Muscle layer of colon (tissue), 2 donors: ENCODE measurements at regions not wholly inside any gene's neighbourhood (a gene's known extent, or its start where the extent isn't known, plus 50 kb on each side); places are given as distances from the start of the nearest gene placed in this dataset.
"Not testable (repeated sequence)": the region's sequence is repeated elsewhere in the genome, so short reads cannot be mapped to it uniquely, and the experiment has no call there.

Source experiments
- H3K27ac ChIP-seq: one replicate; pipeline ENCODE4 v1.7.0; 2013; ENCODE audit warnings: low read depth, mild to moderate bottlenecking, low read length, moderate library complexity
- H3K27me3 ChIP-seq, 2 donors: one replicate each; pipeline ENCODE4 v1.7.0; 2013; ENCODE audit warnings: low read length in 2 of 2, mild to moderate bottlenecking in 2 of 2; ENCODE audit not compliant: insufficient read depth in 2 of 2, control insufficient read depth in 1 of 2
- H3K36me3 ChIP-seq: one replicate; pipeline ENCODE4 v1.7.0; 2013; ENCODE audit warnings: mild to moderate bottlenecking, low read length; ENCODE audit not compliant: insufficient read depth
- H3K4me1 ChIP-seq: one replicate; pipeline ENCODE4 v1.7.0; 2013; ENCODE audit warnings: mild to moderate bottlenecking, low read length; ENCODE audit not compliant: insufficient read depth
- H3K4me3 ChIP-seq, 2 donors: one replicate each; pipeline ENCODE4 v1.7.0; 2013; ENCODE audit warnings: low read length in 2 of 2, low read depth in 1 of 2, mild to moderate bottlenecking in 1 of 2, moderate library complexity in 1 of 2
- H3K9ac ChIP-seq: one replicate; pipeline ENCODE4 v1.7.0; 2013; ENCODE audit warnings: low read length
- H3K9me3 ChIP-seq: one replicate; pipeline ENCODE4 v1.7.0; 2013; ENCODE audit warnings: mild to moderate bottlenecking, low read length
- donor health status: abdominal sarcoma.
- donor health status: Adenocarcinoma of cecum.

DNA sequence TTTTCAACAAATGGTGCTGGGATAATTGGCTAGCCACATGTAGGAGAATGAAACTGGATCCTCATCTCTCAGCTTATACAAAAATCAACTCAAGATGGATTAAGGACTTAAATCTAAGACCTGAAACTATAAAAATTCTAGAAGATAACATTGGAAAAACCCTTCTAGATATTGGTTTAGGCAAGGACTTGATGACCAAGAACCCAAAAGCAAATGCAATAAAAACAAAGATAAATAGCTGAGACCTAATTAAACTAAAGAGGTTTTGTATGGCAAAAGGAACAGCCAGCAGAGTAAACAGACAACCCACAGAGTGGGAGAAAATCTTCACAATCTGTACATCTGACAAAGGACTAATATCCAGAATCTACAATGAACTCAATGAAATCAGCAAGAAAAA is 88.0 kb upstream of the CDC42BPA start:
- H3K9ac ChIP-seq, H3K27me3 ChIP-seq, H3K4me3 ChIP-seq, H3K4me1 ChIP-seq, H3K27ac ChIP-seq, H3K9me3 ChIP-seq, H3K36me3 ChIP-seq: not testable (repeated sequence)

DNA sequence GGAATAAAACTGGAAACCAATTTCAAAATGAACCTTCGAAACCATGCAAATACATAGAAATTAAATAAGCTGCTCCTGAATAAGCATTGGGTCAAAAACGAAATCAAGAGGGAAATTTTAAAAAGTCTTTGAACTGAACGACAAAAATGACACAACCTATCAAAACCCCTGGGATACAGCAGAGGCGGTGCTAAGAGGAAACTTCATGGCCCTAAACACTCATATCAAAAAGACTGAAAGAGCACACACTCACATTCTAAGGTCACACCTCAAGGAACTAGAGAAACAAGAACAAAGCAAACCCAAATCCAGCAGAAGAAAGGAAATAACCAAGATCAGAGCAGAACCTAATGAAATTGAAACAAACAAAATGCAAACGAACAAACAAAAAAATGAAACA is 85.2 kb upstream of the CDC42BPA start:
- Histone ChIP-seq H3K4me3 (no peak overlapping the region), H3K9ac (no peak overlapping the region), H3K27me3 (no peaks in the 10 kb centered on the region), H3K27ac (no peak overlapping the region), H3K36me3 (no peaks in the 10 kb centered on the region), H3K4me1 (no peaks in the 10 kb centered on the region), H3K9me3 (no peaks in the 10 kb centered on the region)

DNA sequence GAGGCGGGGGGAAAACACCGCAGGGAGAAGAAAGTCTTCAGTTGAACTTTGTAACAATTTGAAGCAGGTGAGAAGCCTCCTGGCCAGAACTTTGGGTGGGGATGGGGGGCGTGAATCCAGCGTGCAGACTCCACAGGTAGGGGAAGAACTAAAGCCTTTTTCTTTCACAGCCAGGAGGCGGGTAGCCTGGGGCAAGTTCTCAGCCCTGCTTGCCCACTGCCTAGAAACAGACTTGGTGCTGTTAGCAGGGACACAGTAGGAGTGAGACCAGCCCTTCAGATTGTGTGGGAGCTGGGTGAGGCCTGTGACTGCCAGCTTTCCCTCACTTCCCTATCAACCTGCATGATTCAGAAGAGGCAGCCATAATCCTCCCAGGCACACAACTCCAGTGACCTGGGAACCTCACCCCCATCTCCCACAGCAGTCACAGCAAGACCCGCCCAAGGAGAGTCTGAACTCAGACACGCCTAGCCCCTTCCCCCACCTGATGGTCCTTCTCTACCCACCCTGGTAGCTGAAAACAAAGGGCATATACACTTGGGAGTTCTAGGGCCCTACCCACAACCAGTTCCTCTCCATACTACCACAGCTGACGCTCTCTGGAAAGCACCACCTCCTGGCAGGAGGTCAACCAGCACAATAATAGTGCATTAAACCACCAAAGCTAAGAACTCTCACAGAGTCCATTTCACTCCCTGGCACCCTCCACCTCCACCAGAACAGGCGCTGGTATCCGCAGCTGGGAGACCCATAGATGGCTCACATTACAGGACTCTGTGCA is 83.5 kb upstream of the CDC42BPA start:
- H3K27ac ChIP-seq = no peak overlapping the region
- H3K4me1 ChIP-seq = no peaks in the 10 kb centered on the region
- no peak overlapping the region for H3K9ac ChIP-seq
- no peak overlapping the region for H3K4me3 ChIP-seq
- H3K36me3 ChIP-seq = no peaks in the 10 kb centered on the region
- H3K9me3 ChIP-seq = no peaks in the 10 kb centered on the region
- H3K27me3 ChIP-seq = no peaks in the 10 kb centered on the region

DNA sequence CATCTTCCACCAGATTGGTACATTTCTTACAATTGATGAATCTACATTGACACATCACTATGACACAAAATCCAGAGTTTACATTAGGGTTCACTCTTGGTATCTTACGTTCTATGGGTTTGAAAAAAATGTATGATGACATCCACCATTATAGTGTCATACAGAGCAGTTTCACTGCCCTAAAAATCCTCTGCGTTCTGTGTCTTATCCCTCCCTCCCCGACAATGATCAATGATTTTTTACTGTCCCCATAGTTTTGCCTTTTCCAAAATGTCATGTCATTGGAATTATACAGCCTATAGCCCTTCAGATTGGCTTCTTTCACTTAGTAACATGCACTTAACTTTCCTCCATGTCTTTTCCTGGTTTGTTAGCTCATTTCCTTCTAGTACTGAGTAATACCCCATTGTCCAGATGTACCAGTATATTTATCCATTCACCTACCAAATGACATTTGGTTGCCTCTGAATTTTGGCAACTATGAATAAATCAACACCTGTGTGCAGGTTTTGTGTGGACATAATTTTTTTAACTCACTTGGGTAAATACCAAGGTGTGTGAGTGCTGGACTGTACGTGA is 80.9 kb upstream of the CDC42BPA start:
- H3K27me3 ChIP-seq = no peaks in the 10 kb centered on the region
- H3K4me3 ChIP-seq = no peak overlapping the region
- H3K4me1 ChIP-seq = no peaks in the 10 kb centered on the region
- no peak overlapping the region for H3K9ac ChIP-seq
- no peaks in the 10 kb centered on the region for H3K36me3 ChIP-seq
- no peaks in the 10 kb centered on the region for H3K9me3 ChIP-seq
- no peak overlapping the region for H3K27ac ChIP-seq

DNA sequence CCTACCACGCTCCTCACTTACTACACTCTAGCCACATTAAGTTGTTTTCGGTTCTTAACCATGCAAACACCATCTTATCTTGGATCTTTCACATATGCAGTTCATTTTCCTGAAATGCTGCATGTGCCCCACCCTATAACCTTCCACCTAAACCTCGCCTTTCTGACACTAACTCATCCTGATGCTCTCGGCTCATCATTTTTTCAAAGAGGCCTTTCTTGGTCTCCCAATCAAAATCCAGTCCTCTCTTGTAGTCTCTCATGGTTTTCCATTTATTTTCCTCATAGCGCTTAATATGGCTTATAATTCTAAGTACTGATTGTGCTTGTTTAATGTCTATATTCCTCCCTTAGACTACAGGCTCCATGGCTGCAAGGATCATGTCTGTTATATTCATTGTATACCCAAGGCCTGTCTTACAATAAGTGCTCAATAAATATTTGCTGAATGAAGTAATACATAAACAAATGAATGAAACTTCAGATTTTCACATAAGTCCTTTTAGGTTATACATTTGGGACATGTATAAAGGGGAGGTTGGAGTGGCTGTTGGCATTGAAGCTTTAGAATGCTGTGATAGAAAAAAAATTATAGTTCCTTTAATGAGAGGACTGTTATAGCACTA is 79.2 kb upstream of the CDC42BPA start:
- Histone ChIP-seq H3K27me3 (no peaks in the 10 kb centered on the region), H3K9ac (no peak overlapping the region), H3K27ac (no peak overlapping the region), H3K36me3 (no peaks in the 10 kb centered on the region), H3K4me3 (no peak overlapping the region), H3K4me1 (no peaks in the 10 kb centered on the region), H3K9me3 (no peaks in the 10 kb centered on the region)

GRCh38 chr1:227396539-227397353 is 78.5 kb upstream of the CDC42BPA start:
- Histone ChIP-seq H3K4me1 (no peaks in the 10 kb centered on the region), H3K36me3 (no peaks in the 10 kb centered on the region), H3K4me3 (no peak overlapping the region), H3K9me3 (no peaks in the 10 kb centered on the region), H3K27ac (no peak overlapping the region), H3K27me3 (no peaks in the 10 kb centered on the region), H3K9ac (no peak overlapping the region)

GRCh38 chr1:227395426-227396028 is 77.2 kb upstream of the CDC42BPA start:
- H3K9ac ChIP-seq = no peak overlapping the region
- H3K9me3 ChIP-seq = no peaks in the 10 kb centered on the region
- H3K36me3 ChIP-seq = no peaks in the 10 kb centered on the region
- no peak overlapping the region for H3K4me3 ChIP-seq
- H3K27me3 ChIP-seq = no peaks in the 10 kb centered on the region
- no peaks in the 10 kb centered on the region for H3K4me1 ChIP-seq
- no peak overlapping the region for H3K27ac ChIP-seq

- Histone ChIP-seq H3K36me3 (no peaks in the 10 kb centered on the region), H3K9me3 (no peaks in the 10 kb centered on the region), H3K9ac (no peak overlapping the region), H3K27ac (no peak overlapping the region), H3K4me3 (no peak overlapping the region), H3K27me3 (no peaks in the 10 kb centered on the region), H3K4me1 (no peaks in the 10 kb centered on the region)
These were observed 74.9 kb upstream of the CDC42BPA start for GRCh38 chr1:227392984-227393764.

GRCh38 chr1:227391879-227392278 is 73.6 kb upstream of the CDC42BPA start:
- H3K4me1 ChIP-seq = no peaks in the 10 kb centered on the region

DNA sequence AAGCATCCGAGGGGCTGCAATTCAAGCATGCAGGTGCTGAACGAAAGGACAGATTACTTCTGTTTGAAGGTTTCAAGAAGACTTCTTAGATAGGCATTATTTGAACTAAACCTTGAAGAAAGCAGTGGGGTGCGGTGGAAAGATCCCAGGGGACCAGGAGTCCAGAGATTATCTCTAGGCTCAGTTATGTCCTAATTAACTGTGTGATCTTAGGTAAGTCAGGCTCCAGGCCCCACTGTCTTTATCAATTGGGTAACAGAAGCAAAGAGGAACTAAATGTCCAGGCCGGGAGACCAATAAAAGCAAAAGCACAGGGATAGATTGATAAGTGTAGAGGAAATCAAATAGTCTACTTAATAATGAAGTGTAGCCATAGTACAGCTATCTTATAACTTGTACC is 72.9 kb upstream of the CDC42BPA start:
- no peak overlapping the region for H3K4me3 ChIP-seq
- no peaks in the 10 kb centered on the region for H3K36me3 ChIP-seq
- H3K9ac ChIP-seq = no peak overlapping the region
- no peaks in the 10 kb centered on the region for H3K4me1 ChIP-seq
- H3K27me3 ChIP-seq = no peaks in the 10 kb centered on the region
- no peak overlapping the region for H3K27ac ChIP-seq
- H3K9me3 ChIP-seq = no peaks in the 10 kb centered on the region

More at GRCh38 chr1:227391879-227392278, 73.6 kb upstream of the CDC42BPA start:
- Histone ChIP-seq H3K9me3 (no peaks in the 10 kb centered on the region), H3K9ac (no peak overlapping the region), H3K4me3 (no peak overlapping the region), H3K36me3 (no peaks in the 10 kb centered on the region), H3K27ac (no peak overlapping the region), H3K27me3 (no peaks in the 10 kb centered on the region)
